Neural cell (in vitro differentiated cells): ENCODE measurements at regions not wholly inside any gene's neighbourhood (a gene's known extent, or its start where the extent isn't known, plus 50 kb on each side); places are given as distances from the start of the nearest gene placed in this dataset.

Experiments
- CTCF ChIP-seq: fragments of 450-650 bp; IDR thresholded peaks from 2 replicates; pipeline ENCODE4 v1.5.1; 2014; ENCODE audit warnings: antibody characterized with exemption, mild to moderate bottlenecking, moderate library complexity; ENCODE audit not compliant: poor library complexity, severe bottlenecking
- EP300 ChIP-seq: fragments of 450-650 bp; conservative IDR thresholded peaks from 2 replicates; pipeline ENCODE4 v1.6.1; 2014; ENCODE audit warnings: antibody characterized with exemption, mild to moderate bottlenecking, moderate library complexity; ENCODE audit not compliant: poor library complexity, severe bottlenecking
- EZH2 ChIP-seq: fragments of 200-600, 300-800 bp; shearing (Covaris generic), sonication (generic); IDR thresholded peaks from 2 replicates; pipeline ENCODE4 v1.6.1; 2014; ENCODE audit warnings: antibody characterized with exemption, low read length, borderline replicate concordance, mild to moderate bottlenecking; ENCODE audit not compliant: insufficient read depth, poor library complexity, severe bottlenecking
- MXI1 ChIP-seq: fragments of 450-650 bp; conservative IDR thresholded peaks from 2 replicates; pipeline ENCODE4 v1.6.1; 2014; ENCODE audit warnings: antibody characterized with exemption, mild to moderate bottlenecking; ENCODE audit not compliant: poor library complexity, severe bottlenecking
- POLR2AphosphoS5 ChIP-seq: IDR thresholded peaks from 2 replicates; pipeline ENCODE4 v1.6.1; 2012
- RAD21 ChIP-seq: fragments of 450-650 bp; conservative IDR thresholded peaks from 2 replicates; pipeline ENCODE4 v1.6.1; 2014; ENCODE audit warnings: antibody characterized with exemption, mild to moderate bottlenecking, moderate library complexity
- REST ChIP-seq: IDR thresholded peaks from 2 replicates; pipeline ENCODE4 v1.6.1; 2012; ENCODE audit warnings: borderline replicate concordance
- SMC3 ChIP-seq: fragments of 450-650 bp; conservative IDR thresholded peaks from 2 replicates; pipeline ENCODE4 v1.6.1; 2014; ENCODE audit warnings: antibody characterized with exemption, mild to moderate bottlenecking, moderate library complexity; ENCODE audit not compliant: poor library complexity
- TAF1 ChIP-seq: IDR thresholded peaks from 2 replicates; pipeline ENCODE4 v1.6.1; 2012; ENCODE audit warnings: low read depth

DNA sequence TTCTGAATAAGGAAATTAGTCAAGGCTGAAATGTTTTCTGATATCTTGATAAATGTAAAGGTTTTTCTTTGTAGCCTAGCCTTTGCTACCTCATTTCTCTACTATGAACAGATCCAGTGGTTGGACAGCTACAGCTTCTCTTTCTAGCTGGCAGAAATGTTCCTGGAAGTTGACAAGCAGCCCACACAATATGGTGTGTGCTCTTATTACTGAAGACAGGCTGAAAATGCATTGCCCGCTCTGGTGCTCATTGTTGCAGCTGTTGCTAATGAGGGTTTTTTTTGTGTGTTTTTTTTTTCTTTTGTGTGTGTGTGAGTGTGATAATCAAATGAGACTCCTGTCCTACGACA is 844.3 kb upstream of the SEMA6D start:
- TF ChIP-seq TAF1 (no peak), POLR2AphosphoS5 (no peak), CTCF (no peak), EP300 (no peak), EZH2 (no peak), MXI1 (no peak), REST (no peak), RAD21 (no peak), SMC3 (no peak)
